KMS-11 (cell line): ENCODE measurements at regions not wholly inside any gene's neighbourhood (a gene's known extent, or its start where the extent isn't known, plus 50 kb on each side); places are given as distances from the start of the nearest gene placed in this dataset.

Source experiments
- H2AFZ ChIP-seq: fragments of 200-600 bp; sonication (generic); 2 replicates; pipeline ENCODE4 v1.6.1; 2016; ENCODE audit warnings: antibody characterized with exemption, mixed run types, low read depth
- H3K27ac ChIP-seq: fragments of 200-600 bp; sonication (generic); 2 replicates; pipeline ENCODE4 v1.6.1; 2016; ENCODE audit warnings: mild to moderate bottlenecking, mixed run types
- H3K27me3 ChIP-seq: fragments of 200-600 bp; sonication (generic); 2 replicates; pipeline ENCODE4 v1.6.1; 2017; ENCODE audit warnings: mild to moderate bottlenecking, low read depth, mixed run types, moderate library complexity; ENCODE audit not compliant: insufficient read depth
- H3K36me3 ChIP-seq: fragments of 200-600 bp; sonication (generic); 2 replicates; pipeline ENCODE4 v1.6.1; 2017; ENCODE audit warnings: mild to moderate bottlenecking, mixed run types; ENCODE audit not compliant: insufficient read depth
- H3K4me1 ChIP-seq: fragments of 200-600 bp; sonication (generic); 2 replicates; pipeline ENCODE4 v1.6.1; 2016; ENCODE audit warnings: mild to moderate bottlenecking, low read depth, mixed run types; ENCODE audit not compliant: poor library complexity, severe bottlenecking
- H3K4me2 ChIP-seq: fragments of 200-600 bp; sonication (generic); 2 replicates; pipeline ENCODE4 v1.7.0; 2016; ENCODE audit warnings: mild to moderate bottlenecking, mixed run types
- H3K4me3 ChIP-seq: fragments of 200-600 bp; sonication (generic); IDR thresholded peaks from 2 replicates; pipeline ENCODE4 v1.6.1; 2017; ENCODE audit warnings: low read depth, low read length, mixed read lengths; ENCODE audit not compliant: insufficient read depth
- H3K79me2 ChIP-seq: fragments of 200-600 bp; sonication (generic); 2 replicates; pipeline ENCODE4 v1.6.1; 2016; ENCODE audit warnings: low read depth, mixed run types; ENCODE audit not compliant: insufficient read depth
- H3K9ac ChIP-seq: fragments of 200-600 bp; sonication (generic); 2 replicates; pipeline ENCODE4 v1.6.1; 2016; ENCODE audit warnings: mild to moderate bottlenecking, mixed run types
- H4K20me1 ChIP-seq: fragments of 200-600 bp; sonication (generic); 2 replicates; pipeline ENCODE4 v1.6.1; 2016; ENCODE audit warnings: mild to moderate bottlenecking, mixed run types; ENCODE audit not compliant: insufficient read depth
- TF ChIP-seq, protein P1 (sequence below): fragments of 200-600 bp; sonication (generic); conservative IDR thresholded peaks from 2 replicates; pipeline ENCODE4 v1.6.1; 2017; ENCODE audit warnings: low read depth, mild to moderate bottlenecking, antibody characterized with exemption, low read length, moderate library complexity, mixed read lengths

GRCh38 chr6:126112171-126112632 lies 125.9 kb downstream of the TRMT11 start:
- Histone ChIP-seq H3K36me3 (no peaks in the 10 kb centered on the region), H3K27me3 (no peaks in the 10 kb centered on the region), H3K4me2 (no peak overlapping the region), H3K4me1 (no peaks in the 10 kb centered on the region), H2AFZ (no peak overlapping the region), H3K27ac (no peak overlapping the region), H4K20me1 (no peaks in the 10 kb centered on the region), H3K4me3 (no peak overlapping the region), H3K9ac (no peak overlapping the region), H3K79me2 (no peaks in the 10 kb centered on the region)
- TF ChIP-seq, protein P1, sequence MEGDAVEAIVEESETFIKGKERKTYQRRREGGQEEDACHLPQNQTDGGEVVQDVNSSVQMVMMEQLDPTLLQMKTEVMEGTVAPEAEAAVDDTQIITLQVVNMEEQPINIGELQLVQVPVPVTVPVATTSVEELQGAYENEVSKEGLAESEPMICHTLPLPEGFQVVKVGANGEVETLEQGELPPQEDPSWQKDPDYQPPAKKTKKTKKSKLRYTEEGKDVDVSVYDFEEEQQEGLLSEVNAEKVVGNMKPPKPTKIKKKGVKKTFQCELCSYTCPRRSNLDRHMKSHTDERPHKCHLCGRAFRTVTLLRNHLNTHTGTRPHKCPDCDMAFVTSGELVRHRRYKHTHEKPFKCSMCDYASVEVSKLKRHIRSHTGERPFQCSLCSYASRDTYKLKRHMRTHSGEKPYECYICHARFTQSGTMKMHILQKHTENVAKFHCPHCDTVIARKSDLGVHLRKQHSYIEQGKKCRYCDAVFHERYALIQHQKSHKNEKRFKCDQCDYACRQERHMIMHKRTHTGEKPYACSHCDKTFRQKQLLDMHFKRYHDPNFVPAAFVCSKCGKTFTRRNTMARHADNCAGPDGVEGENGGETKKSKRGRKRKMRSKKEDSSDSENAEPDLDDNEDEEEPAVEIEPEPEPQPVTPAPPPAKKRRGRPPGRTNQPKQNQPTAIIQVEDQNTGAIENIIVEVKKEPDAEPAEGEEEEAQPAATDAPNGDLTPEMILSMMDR = no peak

GRCh38 chr6:126113261-126113660 lies 126.9 kb downstream of the TRMT11 start:
- TF ChIP-seq, protein P1 = no peak
- Histone ChIP-seq H4K20me1 (no peaks in the 10 kb centered on the region), H3K4me3 (no peak overlapping the region), H2AFZ (no peak overlapping the region), H3K36me3 (no peaks in the 10 kb centered on the region), H3K4me1 (no peaks in the 10 kb centered on the region), H3K27ac (no peak overlapping the region), H3K79me2 (no peaks in the 10 kb centered on the region), H3K4me2 (no peak overlapping the region), H3K27me3 (no peaks in the 10 kb centered on the region), H3K9ac (no peak overlapping the region)

GRCh38 chr6:126117251-126117650 lies 130.9 kb downstream of the TRMT11 start:
- TF ChIP-seq, protein P1 = no peak
- Histone ChIP-seq H4K20me1 (no peaks in the 10 kb centered on the region), H3K9ac (no peak overlapping the region), H3K27me3 (no peaks in the 10 kb centered on the region), H3K4me1 (no peaks in the 10 kb centered on the region), H3K79me2 (no peaks in the 10 kb centered on the region), H3K27ac (no peak overlapping the region), H3K4me3 (no peak overlapping the region), H3K4me2 (no peak overlapping the region), H3K36me3 (no peaks in the 10 kb centered on the region), H2AFZ (no peak overlapping the region)

DNA sequence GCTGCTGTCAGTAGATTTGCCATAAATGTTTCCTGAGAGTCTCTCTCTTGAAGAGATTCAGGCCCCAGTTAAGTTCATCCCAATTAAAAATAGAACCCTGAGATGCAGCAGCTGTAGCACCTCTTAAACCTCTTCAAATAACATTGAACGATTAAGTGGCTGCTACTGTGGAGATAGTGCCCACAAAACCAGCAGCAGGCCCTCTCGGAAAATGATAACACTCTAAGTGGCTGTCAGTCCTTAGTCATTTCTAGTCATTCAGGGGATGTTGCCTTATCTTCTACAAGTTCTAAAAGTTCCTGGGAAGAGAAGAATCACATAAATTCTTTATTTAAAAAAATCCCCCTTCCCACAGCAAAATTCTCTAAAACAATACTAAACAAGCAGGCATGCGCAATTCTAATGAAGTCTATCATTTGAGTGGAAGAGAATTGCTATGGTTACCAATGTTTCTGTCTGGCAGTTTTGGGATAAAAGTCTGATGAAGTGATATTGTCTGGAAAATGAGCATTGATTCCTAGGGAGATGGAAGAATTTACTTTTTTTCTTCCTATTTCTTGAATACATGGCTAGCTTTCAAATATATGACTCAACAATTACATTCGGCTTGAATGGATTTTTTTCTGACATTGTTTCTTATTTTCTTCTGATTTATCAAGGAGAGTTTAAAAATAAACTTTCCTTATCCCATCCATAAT lies 131.9 kb downstream of the TRMT11 start:
- H3K4me3 ChIP-seq = no peak overlapping the region
- no peaks in the 10 kb centered on the region for H3K4me1 ChIP-seq
- H3K27me3 ChIP-seq = no peaks in the 10 kb centered on the region
- H3K9ac ChIP-seq = no peak overlapping the region
- no peak overlapping the region for H3K27ac ChIP-seq
- H2AFZ ChIP-seq = no peak overlapping the region
- H3K4me2 ChIP-seq = no peak overlapping the region
- no peaks in the 10 kb centered on the region for H3K79me2 ChIP-seq
- no peaks in the 10 kb centered on the region for H3K36me3 ChIP-seq
- no peaks in the 10 kb centered on the region for H4K20me1 ChIP-seq
- TF ChIP-seq, protein P1 = no peak
